Osteocyte (in vitro differentiated cells): ENCODE measurements at regions not wholly inside any gene's neighbourhood (a gene's known extent, or its start where the extent isn't known, plus 50 kb on each side); places are given as distances from the start of the nearest gene placed in this dataset.

Experiments
- DNase-seq: peaks from one replicate; pipeline ENCODE4 v3.0.0; 2021; ENCODE audit warnings: mixed read lengths; ENCODE audit not compliant: unreplicated experiment; ENCODE audit errors: extremely low spot score
- H3K27ac Mint-ChIP-seq: one replicate; pipeline ENCODE4 v1.8.0; 2021; ENCODE audit warnings: mild to moderate bottlenecking, mixed read lengths; ENCODE audit not compliant: unreplicated experiment
- H3K27me3 Mint-ChIP-seq: one replicate; pipeline ENCODE4 v1.8.0; 2021; ENCODE audit warnings: mixed read lengths; ENCODE audit not compliant: unreplicated experiment
- H3K36me3 Mint-ChIP-seq: one replicate; pipeline ENCODE4 v1.8.0; 2021; ENCODE audit warnings: mixed read lengths; ENCODE audit not compliant: unreplicated experiment
- H3K4me1 Mint-ChIP-seq: one replicate; pipeline ENCODE4 v1.8.0; 2021; ENCODE audit warnings: mixed read lengths; ENCODE audit not compliant: unreplicated experiment
- H3K4me3 Mint-ChIP-seq: one replicate; pipeline ENCODE4 v1.8.0; 2021; ENCODE audit warnings: mild to moderate bottlenecking, moderate library complexity, mixed read lengths; ENCODE audit not compliant: unreplicated experiment
- H3K9me3 Mint-ChIP-seq: one replicate; pipeline ENCODE4 v1.8.0; 2021; ENCODE audit warnings: mixed read lengths; ENCODE audit not compliant: unreplicated experiment
- CTCF ChIP-seq: fragments of 200-600 bp; sonication (generic); IDR thresholded peaks from 2 replicates; pipeline ENCODE4 v1.5.0; 2021; ENCODE audit warnings: antibody characterized with exemption, mild to moderate bottlenecking, moderate library complexity

GRCh38 chr18:2254977-2255376, 316.3 kb downstream of the METTL4 start:
- H3K27me3 Mint-ChIP-seq, result no peaks in the 10 kb centered on the region
- peaks cover 11% of the 10 kb centered on the region for H3K9me3 Mint-ChIP-seq
- no peak for DNase-seq

GRCh38 chr18:2256577-2256976, 314.7 kb downstream of the METTL4 start:
- Mint-ChIP-seq H3K9me3 (peaks cover 11% of the 10 kb centered on the region), H3K36me3 (no peaks in the 10 kb centered on the region), H3K27me3 (peaks cover 1% of the 10 kb centered on the region), H3K27ac (no peak overlapping the region), H3K4me1 (no peaks in the 10 kb centered on the region), H3K4me3 (no peak overlapping the region)
- DNase-seq, result no peak
- TF ChIP-seq CTCF, result no peak

More at GRCh38 chr18:2254977-2255376, 316.3 kb downstream of the METTL4 start:
- no peak overlapping the region for H3K27ac Mint-ChIP-seq
- no peak for TF ChIP-seq CTCF
- H3K36me3 Mint-ChIP-seq, result no peaks in the 10 kb centered on the region
- H3K4me3 Mint-ChIP-seq, result no peak overlapping the region
- no peaks in the 10 kb centered on the region for H3K4me1 Mint-ChIP-seq

GRCh38 chr18:2258954-2259353, 312.4 kb downstream of the METTL4 start:
- no peak overlapping the region for H3K27ac Mint-ChIP-seq

GRCh38 chr18:2263303-2263890, 307.9 kb downstream of the METTL4 start:
- H3K4me1 Mint-ChIP-seq, result no peaks in the 10 kb centered on the region
- H3K9me3 Mint-ChIP-seq, result no peaks in the 10 kb centered on the region
- H3K27me3 Mint-ChIP-seq, result peaks cover 19% of the 10 kb centered on the region
- no peak overlapping the region for H3K4me3 Mint-ChIP-seq
- no peaks in the 10 kb centered on the region for H3K36me3 Mint-ChIP-seq
- TF ChIP-seq CTCF, result no peak
- no peak for DNase-seq
- H3K27ac Mint-ChIP-seq, result no peak overlapping the region

More at GRCh38 chr18:2258954-2259353, 312.4 kb downstream of the METTL4 start:
- no peak for TF ChIP-seq CTCF
- Mint-ChIP-seq H3K9me3 (peaks cover 11% of the 10 kb centered on the region), H3K36me3 (no peaks in the 10 kb centered on the region), H3K27me3 (peaks cover 2% of the 10 kb centered on the region), H3K4me3 (no peak overlapping the region), H3K4me1 (no peaks in the 10 kb centered on the region)
- DNase-seq, result no peak

- Mint-ChIP-seq H3K27ac (no peak overlapping the region), H3K4me1 (no peaks in the 10 kb centered on the region), H3K27me3 (peaks cover 22% of the 10 kb centered on the region), H3K9me3 (no peaks in the 10 kb centered on the region), H3K36me3 (no peaks in the 10 kb centered on the region), H3K4me3 (no peak overlapping the region)
- no peak for TF ChIP-seq CTCF
- DNase-seq, result no peak
Measured at GRCh38 chr18:2274613-2275012, 296.7 kb downstream of the METTL4 start.
